ENCODE measurements at regions not wholly inside any gene's neighbourhood (a gene's known extent, or its start where the extent isn't known, plus 50 kb on each side); places are given as distances from the start of the nearest gene placed in this dataset.

DNA sequence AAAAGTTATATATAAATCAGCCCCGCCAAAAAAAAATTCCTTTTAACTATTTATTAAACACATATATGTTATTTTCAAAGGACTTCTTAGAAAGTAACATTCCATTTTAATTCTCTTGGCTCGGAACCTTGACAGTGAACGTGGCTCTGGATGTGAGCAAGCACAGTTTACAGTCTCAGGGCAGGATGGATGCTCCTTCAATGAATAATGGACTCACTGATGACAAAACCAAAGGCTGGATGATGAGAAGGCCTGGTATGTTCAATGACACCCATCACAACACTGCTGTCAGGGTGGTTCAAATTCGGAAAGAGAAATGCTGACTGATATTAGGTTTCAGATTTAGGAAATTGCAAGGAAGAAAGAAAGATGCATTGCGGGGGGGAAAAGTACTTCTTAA is 148.8 kb downstream of the SIPA1L2 start:
- TF ChIP-seq CTCF (IDR thresholded peaks at IDR 0.05; ENCODE audit: insufficient read depth, low read length, poor library complexity, severe bottlenecking): no peak
- Histone ChIP-seq H3K27me3 (replicated peaks; ENCODE audit: control insufficient read depth, insufficient read depth, low read length) (no peaks in the 10 kb centered on the region), H3K4me3 (replicated peaks; ENCODE audit: low read depth, low read length) (no peak overlapping the region), H3K36me3 (ENCODE audit: control insufficient read depth, insufficient read depth, low read length) (no peaks in the 10 kb centered on the region)
- DNase-seq (ENCODE audit: extremely low read depth, insufficient read length): no peak

DNA sequence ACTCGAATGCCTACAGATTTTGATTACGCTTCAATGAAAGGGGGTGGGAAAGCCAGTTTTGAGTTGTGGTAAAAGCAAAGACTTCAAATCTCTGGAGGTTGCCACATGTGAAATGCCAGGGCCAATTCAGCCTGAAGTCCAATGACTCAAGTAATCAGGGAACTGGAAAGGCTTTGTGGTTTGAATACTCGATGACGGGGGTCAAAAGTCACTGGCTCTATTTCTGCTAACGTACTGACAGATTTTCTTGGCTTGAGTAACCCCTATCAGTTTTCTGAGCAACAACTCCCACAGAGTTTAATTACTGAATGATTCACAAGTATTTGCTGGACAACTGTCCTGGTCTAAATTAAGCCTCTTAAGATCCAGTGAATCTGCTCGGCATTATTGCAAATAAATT is 152.2 kb downstream of the SIPA1L2 start:
- TF ChIP-seq CTCF (IDR thresholded peaks at IDR 0.05; ENCODE audit: insufficient read depth, low read length, poor library complexity, severe bottlenecking): no peak

GRCh38 chr1:232476538-232476950 is 153.4 kb downstream of the SIPA1L2 start:
- DNase-seq (ENCODE audit: extremely low read depth, insufficient read length): no peak
- H3K27me3 ChIP-seq (replicated peaks; ENCODE audit: control insufficient read depth, insufficient read depth, low read length): no peaks in the 10 kb centered on the region
- no peak overlapping the region for H3K4me3 ChIP-seq (replicated peaks; ENCODE audit: low read depth, low read length)
- no peak for TF ChIP-seq CTCF (IDR thresholded peaks at IDR 0.05; ENCODE audit: insufficient read depth, low read length, poor library complexity, severe bottlenecking)
- no peaks in the 10 kb centered on the region for H3K36me3 ChIP-seq (ENCODE audit: control insufficient read depth, insufficient read depth, low read length)

More for the DNA sequence above, 152.2 kb downstream of the SIPA1L2 start:
- Histone ChIP-seq H3K4me3 (replicated peaks; ENCODE audit: low read depth, low read length) (no peak overlapping the region), H3K36me3 (ENCODE audit: control insufficient read depth, insufficient read depth, low read length) (no peaks in the 10 kb centered on the region), H3K27me3 (replicated peaks; ENCODE audit: control insufficient read depth, insufficient read depth, low read length) (no peaks in the 10 kb centered on the region)
- no peak for DNase-seq (ENCODE audit: extremely low read depth, insufficient read length)

DNA sequence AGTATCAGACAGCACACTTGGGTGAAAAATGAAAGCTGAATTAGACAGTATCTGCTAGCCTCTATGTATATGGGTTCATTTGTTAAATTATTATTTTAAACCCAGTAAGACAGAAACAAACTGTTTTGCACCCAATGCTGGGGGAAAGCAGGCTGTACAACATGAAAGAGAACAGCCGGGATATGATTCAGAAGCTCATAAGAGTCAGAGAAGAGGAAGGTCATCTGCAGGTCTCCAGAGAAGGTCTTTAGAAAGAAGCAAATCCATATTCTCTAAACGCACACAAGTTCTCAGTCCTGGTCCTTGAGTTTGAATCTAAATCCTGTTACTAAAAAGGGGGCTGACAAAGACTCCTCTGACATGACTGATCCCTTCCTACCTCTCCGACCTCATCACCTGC is 155.1 kb downstream of the SIPA1L2 start:
- DNase-seq (ENCODE audit: extremely low read depth, insufficient read length): no peak
- H3K36me3 ChIP-seq (ENCODE audit: control insufficient read depth, insufficient read depth, low read length): no peaks in the 10 kb centered on the region
- TF ChIP-seq CTCF (IDR thresholded peaks at IDR 0.05; ENCODE audit: insufficient read depth, low read length, poor library complexity, severe bottlenecking): no peak

GRCh38 chr1:232473900-232474299 is 156.0 kb downstream of the SIPA1L2 start:
- no peaks in the 10 kb centered on the region for H3K27me3 ChIP-seq (replicated peaks; ENCODE audit: control insufficient read depth, insufficient read depth, low read length)
- H3K36me3 ChIP-seq (ENCODE audit: control insufficient read depth, insufficient read depth, low read length): no peaks in the 10 kb centered on the region
- no peak overlapping the region for H3K4me3 ChIP-seq (replicated peaks; ENCODE audit: low read depth, low read length)
- TF ChIP-seq CTCF (IDR thresholded peaks at IDR 0.05; ENCODE audit: insufficient read depth, low read length, poor library complexity, severe bottlenecking): no peak
- no peak for DNase-seq (ENCODE audit: extremely low read depth, insufficient read length)

More for the DNA sequence above, 155.1 kb downstream of the SIPA1L2 start:
- Histone ChIP-seq H3K4me3 (replicated peaks; ENCODE audit: low read depth, low read length) (no peak overlapping the region), H3K27me3 (replicated peaks; ENCODE audit: control insufficient read depth, insufficient read depth, low read length) (no peaks in the 10 kb centered on the region)

GRCh38 chr1:232473324-232473723 is 156.6 kb downstream of the SIPA1L2 start:
- no peak for TF ChIP-seq CTCF (IDR thresholded peaks at IDR 0.05; ENCODE audit: insufficient read depth, low read length, poor library complexity, severe bottlenecking)
- Histone ChIP-seq H3K36me3 (ENCODE audit: control insufficient read depth, insufficient read depth, low read length) (no peaks in the 10 kb centered on the region), H3K4me3 (replicated peaks; ENCODE audit: low read depth, low read length) (no peak overlapping the region), H3K27me3 (replicated peaks; ENCODE audit: control insufficient read depth, insufficient read depth, low read length) (no peaks in the 10 kb centered on the region)
- DNase-seq (ENCODE audit: extremely low read depth, insufficient read length): no peak

Data from GM06990 (cell line).